HepG2 (cell line): ENCODE measurements at regions not wholly inside any gene's neighbourhood (a gene's known extent, or its start where the extent isn't known, plus 50 kb on each side); places are given as distances from the start of the nearest gene placed in this dataset.

Experiments used
- FOXM1 ChIP-seq: sonication (generic); formaldehyde crosslinking; IDR thresholded peaks from 2 replicates; pipeline ENCODE4 v1.5.0; 2020; ENCODE audit warnings: missing genetic modification reagents
- MAF1 ChIP-seq: sonication (generic); formaldehyde crosslinking; IDR thresholded peaks from 2 replicates; pipeline ENCODE4 v1.5.0; 2020; ENCODE audit warnings: missing genetic modification reagents, borderline replicate concordance
- MED8 ChIP-seq: sonication (generic); formaldehyde crosslinking; IDR thresholded peaks from 2 replicates; pipeline ENCODE4 v1.8.1; 2023; ENCODE audit warnings: mild to moderate bottlenecking, missing genetic modification reagents; ENCODE audit not compliant: insufficient replicate concordance
- RARA ChIP-seq: IDR thresholded peaks from 2 replicates; pipeline ENCODE4 v1.6.1; 2016; ENCODE audit warnings: missing genetic modification reagents, missing compliant biosample characterization
- ZMYM3 ChIP-seq: sonication (generic); formaldehyde crosslinking; IDR thresholded peaks from 2 replicates; pipeline ENCODE4 v1.5.1; 2020; ENCODE audit warnings: mild to moderate bottlenecking, missing genetic modification reagents
- ZNF563 ChIP-seq: sonication (generic); formaldehyde crosslinking; IDR thresholded peaks from 2 replicates; pipeline ENCODE4 v1.8.0; 2022; ENCODE audit warnings: mild to moderate bottlenecking, moderate library complexity, missing genetic modification reagents
- ZNF577 ChIP-seq: sonication (generic); formaldehyde crosslinking; IDR thresholded peaks from 2 replicates; pipeline ENCODE4 v1.4.0; 2020; ENCODE audit warnings: mild to moderate bottlenecking, low read depth, missing genetic modification reagents, borderline replicate concordance
- ZNF709 ChIP-seq: sonication (generic); formaldehyde crosslinking; IDR thresholded peaks from 2 replicates; pipeline ENCODE4 v1.5.0; 2020; ENCODE audit warnings: mild to moderate bottlenecking, missing genetic modification reagents
- TF ChIP-seq, protein P1 (sequence below): sonication (generic); formaldehyde crosslinking; IDR thresholded peaks from 2 replicates; pipeline ENCODE4 v1.4.0; 2020; ENCODE audit warnings: mild to moderate bottlenecking, missing genetic modification reagents, borderline replicate concordance
- TF ChIP-seq, protein P2 (sequence below): sonication (generic); formaldehyde crosslinking; IDR thresholded peaks from 2 replicates; pipeline ENCODE4 v1.5.1; 2020; ENCODE audit warnings: missing genetic modification reagents, mild to moderate bottlenecking, borderline replicate concordance
- TF ChIP-seq, protein P3 (sequence below): sonication (generic); formaldehyde crosslinking; IDR thresholded peaks from 2 replicates; pipeline ENCODE4 v1.4.0; 2020; ENCODE audit warnings: missing genetic modification reagents
- TF ChIP-seq, protein P4 (sequence below): sonication (generic); formaldehyde crosslinking; IDR thresholded peaks from 2 replicates; pipeline ENCODE4 v1.4.0; 2020; ENCODE audit warnings: missing genetic modification reagents

DNA sequence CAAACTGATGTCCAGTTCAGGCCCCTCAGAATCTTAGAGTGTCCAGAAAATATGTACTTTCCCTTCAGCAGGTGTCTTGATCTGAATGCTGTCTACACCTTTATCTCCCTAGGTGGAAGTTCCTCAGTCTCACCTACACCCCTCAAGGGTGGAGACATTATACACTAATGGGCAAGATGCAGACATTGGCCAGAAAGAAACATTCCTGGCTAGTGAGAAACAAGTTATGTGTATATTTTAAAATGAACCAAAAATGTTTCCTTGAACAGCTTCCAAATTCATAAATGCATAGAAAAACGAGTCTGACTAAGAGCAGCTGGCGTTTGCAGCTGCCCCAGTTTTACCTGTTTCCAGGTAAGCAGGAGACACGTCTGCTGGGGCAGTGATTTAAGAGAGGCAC lies 140.5 kb upstream of the IRX4 start (continued):
- TF ChIP-seq, protein P1, sequence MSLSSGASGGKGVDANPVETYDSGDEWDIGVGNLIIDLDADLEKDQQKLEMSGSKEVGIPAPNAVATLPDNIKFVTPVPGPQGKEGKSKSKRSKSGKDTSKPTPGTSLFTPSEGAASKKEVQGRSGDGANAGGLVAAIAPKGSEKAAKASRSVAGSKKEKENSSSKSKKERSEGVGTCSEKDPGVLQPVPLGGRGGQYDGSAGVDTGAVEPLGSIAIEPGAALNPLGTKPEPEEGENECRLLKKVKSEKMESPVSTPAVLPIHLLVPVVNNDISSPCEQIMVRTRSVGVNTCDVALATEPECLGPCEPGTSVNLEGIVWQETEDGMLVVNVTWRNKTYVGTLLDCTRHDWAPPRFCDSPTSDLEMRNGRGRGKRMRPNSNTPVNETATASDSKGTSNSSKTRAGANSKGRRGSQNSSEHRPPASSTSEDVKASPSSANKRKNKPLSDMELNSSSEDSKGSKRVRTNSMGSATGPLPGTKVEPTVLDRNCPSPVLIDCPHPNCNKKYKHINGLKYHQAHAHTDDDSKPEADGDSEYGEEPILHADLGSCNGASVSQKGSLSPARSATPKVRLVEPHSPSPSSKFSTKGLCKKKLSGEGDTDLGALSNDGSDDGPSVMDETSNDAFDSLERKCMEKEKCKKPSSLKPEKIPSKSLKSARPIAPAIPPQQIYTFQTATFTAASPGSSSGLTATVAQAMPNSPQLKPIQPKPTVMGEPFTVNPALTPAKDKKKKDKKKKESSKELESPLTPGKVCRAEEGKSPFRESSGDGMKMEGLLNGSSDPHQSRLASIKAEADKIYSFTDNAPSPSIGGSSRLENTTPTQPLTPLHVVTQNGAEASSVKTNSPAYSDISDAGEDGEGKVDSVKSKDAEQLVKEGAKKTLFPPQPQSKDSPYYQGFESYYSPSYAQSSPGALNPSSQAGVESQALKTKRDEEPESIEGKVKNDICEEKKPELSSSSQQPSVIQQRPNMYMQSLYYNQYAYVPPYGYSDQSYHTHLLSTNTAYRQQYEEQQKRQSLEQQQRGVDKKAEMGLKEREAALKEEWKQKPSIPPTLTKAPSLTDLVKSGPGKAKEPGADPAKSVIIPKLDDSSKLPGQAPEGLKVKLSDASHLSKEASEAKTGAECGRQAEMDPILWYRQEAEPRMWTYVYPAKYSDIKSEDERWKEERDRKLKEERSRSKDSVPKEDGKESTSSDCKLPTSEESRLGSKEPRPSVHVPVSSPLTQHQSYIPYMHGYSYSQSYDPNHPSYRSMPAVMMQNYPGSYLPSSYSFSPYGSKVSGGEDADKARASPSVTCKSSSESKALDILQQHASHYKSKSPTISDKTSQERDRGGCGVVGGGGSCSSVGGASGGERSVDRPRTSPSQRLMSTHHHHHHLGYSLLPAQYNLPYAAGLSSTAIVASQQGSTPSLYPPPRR: no peak
- TF ChIP-seq ZNF709 (CRISPR knock-in tag) (no peak), MAF1 (CRISPR knock-in tag) (no peak), ZNF563 (CRISPR knock-in tag) (no peak), RARA (no peak), ZMYM3 (no peak), ZNF577 (CRISPR knock-in tag) (no peak), MED8 (CRISPR knock-in tag) (no peak), FOXM1 (CRISPR knock-in tag) (no peak)
- TF ChIP-seq, protein P2, sequence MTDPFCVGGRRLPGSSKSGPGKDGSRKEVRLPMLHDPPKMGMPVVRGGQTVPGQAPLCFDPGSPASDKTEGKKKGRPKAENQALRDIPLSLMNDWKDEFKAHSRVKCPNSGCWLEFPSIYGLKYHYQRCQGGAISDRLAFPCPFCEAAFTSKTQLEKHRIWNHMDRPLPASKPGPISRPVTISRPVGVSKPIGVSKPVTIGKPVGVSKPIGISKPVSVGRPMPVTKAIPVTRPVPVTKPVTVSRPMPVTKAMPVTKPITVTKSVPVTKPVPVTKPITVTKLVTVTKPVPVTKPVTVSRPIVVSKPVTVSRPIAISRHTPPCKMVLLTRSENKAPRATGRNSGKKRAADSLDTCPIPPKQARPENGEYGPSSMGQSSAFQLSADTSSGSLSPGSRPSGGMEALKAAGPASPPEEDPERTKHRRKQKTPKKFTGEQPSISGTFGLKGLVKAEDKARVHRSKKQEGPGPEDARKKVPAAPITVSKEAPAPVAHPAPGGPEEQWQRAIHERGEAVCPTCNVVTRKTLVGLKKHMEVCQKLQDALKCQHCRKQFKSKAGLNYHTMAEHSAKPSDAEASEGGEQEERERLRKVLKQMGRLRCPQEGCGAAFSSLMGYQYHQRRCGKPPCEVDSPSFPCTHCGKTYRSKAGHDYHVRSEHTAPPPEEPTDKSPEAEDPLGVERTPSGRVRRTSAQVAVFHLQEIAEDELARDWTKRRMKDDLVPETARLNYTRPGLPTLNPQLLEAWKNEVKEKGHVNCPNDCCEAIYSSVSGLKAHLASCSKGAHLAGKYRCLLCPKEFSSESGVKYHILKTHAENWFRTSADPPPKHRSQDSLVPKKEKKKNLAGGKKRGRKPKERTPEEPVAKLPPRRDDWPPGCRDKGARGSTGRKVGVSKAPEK (CRISPR knock-in tag): no peak
- TF ChIP-seq, protein P3, sequence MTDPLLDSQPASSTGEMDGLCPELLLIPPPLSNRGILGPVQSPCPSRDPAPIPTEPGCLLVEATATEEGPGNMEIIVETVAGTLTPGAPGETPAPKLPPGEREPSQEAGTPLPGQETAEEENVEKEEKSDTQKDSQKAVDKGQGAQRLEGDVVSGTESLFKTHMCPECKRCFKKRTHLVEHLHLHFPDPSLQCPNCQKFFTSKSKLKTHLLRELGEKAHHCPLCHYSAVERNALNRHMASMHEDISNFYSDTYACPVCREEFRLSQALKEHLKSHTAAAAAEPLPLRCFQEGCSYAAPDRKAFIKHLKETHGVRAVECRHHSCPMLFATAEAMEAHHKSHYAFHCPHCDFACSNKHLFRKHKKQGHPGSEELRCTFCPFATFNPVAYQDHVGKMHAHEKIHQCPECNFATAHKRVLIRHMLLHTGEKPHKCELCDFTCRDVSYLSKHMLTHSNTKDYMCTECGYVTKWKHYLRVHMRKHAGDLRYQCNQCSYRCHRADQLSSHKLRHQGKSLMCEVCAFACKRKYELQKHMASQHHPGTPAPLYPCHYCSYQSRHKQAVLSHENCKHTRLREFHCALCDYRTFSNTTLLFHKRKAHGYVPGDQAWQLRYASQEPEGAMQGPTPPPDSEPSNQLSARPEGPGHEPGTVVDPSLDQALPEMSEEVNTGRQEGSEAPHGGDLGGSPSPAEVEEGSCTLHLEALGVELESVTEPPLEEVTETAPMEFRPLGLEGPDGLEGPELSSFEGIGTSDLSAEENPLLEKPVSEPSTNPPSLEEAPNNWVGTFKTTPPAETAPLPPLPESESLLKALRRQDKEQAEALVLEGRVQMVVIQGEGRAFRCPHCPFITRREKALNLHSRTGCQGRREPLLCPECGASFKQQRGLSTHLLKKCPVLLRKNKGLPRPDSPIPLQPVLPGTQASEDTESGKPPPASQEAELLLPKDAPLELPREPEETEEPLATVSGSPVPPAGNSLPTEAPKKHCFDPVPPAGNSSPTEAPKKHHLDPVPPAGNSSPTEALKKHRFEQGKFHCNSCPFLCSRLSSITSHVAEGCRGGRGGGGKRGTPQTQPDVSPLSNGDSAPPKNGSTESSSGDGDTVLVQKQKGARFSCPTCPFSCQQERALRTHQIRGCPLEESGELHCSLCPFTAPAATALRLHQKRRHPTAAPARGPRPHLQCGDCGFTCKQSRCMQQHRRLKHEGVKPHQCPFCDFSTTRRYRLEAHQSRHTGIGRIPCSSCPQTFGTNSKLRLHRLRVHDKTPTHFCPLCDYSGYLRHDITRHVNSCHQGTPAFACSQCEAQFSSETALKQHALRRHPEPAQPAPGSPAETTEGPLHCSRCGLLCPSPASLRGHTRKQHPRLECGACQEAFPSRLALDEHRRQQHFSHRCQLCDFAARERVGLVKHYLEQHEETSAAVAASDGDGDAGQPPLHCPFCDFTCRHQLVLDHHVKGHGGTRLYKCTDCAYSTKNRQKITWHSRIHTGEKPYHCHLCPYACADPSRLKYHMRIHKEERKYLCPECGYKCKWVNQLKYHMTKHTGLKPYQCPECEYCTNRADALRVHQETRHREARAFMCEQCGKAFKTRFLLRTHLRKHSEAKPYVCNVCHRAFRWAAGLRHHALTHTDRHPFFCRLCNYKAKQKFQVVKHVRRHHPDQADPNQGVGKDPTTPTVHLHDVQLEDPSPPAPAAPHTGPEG (CRISPR knock-in tag): no peak
- TF ChIP-seq, protein P4, sequence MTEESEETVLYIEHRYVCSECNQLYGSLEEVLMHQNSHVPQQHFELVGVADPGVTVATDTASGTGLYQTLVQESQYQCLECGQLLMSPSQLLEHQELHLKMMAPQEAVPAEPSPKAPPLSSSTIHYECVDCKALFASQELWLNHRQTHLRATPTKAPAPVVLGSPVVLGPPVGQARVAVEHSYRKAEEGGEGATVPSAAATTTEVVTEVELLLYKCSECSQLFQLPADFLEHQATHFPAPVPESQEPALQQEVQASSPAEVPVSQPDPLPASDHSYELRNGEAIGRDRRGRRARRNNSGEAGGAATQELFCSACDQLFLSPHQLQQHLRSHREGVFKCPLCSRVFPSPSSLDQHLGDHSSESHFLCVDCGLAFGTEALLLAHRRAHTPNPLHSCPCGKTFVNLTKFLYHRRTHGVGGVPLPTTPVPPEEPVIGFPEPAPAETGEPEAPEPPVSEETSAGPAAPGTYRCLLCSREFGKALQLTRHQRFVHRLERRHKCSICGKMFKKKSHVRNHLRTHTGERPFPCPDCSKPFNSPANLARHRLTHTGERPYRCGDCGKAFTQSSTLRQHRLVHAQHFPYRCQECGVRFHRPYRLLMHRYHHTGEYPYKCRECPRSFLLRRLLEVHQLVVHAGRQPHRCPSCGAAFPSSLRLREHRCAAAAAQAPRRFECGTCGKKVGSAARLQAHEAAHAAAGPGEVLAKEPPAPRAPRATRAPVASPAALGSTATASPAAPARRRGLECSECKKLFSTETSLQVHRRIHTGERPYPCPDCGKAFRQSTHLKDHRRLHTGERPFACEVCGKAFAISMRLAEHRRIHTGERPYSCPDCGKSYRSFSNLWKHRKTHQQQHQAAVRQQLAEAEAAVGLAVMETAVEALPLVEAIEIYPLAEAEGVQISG: no peak
